ENCODE measurements at regions not wholly inside any gene's neighbourhood (a gene's known extent, or its start where the extent isn't known, plus 50 kb on each side); places are given as distances from the start of the nearest gene placed in this dataset.

DNA sequence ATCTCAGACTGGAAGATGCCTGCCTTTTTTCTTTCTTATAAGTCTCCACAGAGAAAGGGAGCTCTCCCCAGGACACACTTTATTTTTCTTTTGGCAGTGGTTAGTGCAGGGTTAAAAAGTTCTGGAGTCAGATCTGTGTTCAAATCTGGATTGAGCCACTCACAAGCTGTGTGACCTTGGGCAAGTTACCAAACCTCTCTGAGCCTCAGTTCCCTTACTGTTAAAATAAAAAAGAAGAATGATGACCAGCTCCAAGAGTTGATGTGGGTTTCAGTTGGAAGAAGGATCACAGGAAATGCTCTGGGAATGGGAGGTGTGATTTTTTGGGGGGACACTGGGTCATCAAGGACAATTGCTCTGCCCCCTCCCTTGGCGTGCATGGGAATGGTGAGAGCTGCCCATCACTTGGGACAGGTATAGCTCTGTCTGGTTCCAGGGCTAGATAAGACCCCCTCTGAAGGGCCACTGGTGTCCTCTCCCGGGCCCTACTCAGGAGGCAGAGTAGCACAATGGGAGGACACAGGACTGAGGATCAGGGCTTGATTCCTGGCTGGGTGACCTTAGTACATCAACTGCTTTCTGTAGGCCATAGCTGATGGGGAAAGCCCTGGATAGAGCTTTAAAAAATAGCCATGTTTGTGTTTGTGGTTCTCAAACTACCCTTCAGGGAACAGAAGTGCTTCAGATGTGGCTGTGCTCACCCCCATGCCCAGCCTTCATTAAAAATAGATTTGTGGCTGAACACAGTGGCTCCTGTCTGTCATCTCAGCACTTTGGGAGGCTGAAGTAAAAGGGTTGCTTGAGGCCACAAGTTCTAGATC, 228.3 kb downstream of the MIAT start:
- ATAC-seq (replicated peaks in 1 of 2) (no peak), DNase-seq (no peak)
- H3K4me3 Mint-ChIP-seq, result no peak overlapping the region
- H3K27ac Mint-ChIP-seq, result no peak overlapping the region
- no peaks in the 10 kb centered on the region for H3K27me3 Mint-ChIP-seq (ENCODE audit: low read depth)
- H3K4me1 Mint-ChIP-seq (ENCODE audit: low read depth), result no peaks in the 10 kb centered on the region
- no peaks in the 10 kb centered on the region for H3K9me3 Mint-ChIP-seq
- no peaks in the 10 kb centered on the region for H3K36me3 Mint-ChIP-seq (ENCODE audit: insufficient read depth in 2 of 2)

DNA sequence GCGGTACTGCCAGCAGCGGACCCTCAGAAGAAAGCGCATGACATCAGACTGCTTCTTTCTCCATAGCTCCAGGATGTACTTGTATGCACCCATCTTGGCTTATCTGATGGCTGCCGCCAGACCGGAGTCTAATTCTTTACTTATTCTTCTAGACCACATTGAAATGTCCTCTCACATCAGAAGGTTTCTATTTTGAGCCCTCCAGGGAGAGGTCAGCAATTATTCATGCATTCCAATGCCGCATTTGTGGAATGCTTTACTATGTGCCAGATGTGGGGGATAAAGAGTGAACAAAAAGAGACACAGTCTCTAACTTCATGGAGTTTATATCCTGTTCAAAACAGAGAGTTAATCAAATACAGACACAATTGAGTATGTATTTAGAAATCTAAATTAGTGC, 230.1 kb downstream of the MIAT start:
- ATAC-seq (replicated peaks in 1 of 2) (no peak), DNase-seq (no peak)
- Mint-ChIP-seq H3K27ac (no peak overlapping the region), H3K4me1 (ENCODE audit: low read depth) (no peaks in the 10 kb centered on the region), H3K9me3 (no peaks in the 10 kb centered on the region), H3K36me3 (ENCODE audit: insufficient read depth in 2 of 2) (no peaks in the 10 kb centered on the region), H3K27me3 (ENCODE audit: low read depth) (peaks cover 3% of the 10 kb centered on the region), H3K4me3 (no peak overlapping the region)

DNA sequence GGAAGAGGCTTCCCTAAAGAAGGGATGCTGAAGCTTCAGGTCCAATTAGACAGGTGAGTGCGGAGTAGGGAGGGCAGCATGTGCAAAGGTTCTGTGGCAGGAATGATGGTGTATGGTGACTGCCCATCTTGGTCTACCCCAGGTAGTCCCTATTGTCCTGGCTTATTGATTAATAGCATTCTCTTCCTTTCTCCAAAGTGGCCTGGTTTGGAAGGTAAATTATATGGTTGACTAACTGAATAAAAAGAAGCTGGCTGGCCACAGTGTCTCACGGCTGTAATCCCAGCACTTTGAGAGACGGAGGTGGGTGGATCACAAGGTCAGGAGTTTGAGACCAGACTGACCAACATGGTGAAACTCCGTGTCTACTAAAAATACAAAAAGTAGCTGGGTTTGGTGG, 230.5 kb downstream of the MIAT start:
- no peak overlapping the region for H3K4me3 Mint-ChIP-seq
- peaks cover 7% of the 10 kb centered on the region for H3K27me3 Mint-ChIP-seq (ENCODE audit: low read depth)
- no peak for DNase-seq
- no peaks in the 10 kb centered on the region for H3K36me3 Mint-ChIP-seq (ENCODE audit: insufficient read depth in 2 of 2)
- no peak for ATAC-seq (replicated peaks in 1 of 2)
- H3K4me1 Mint-ChIP-seq (ENCODE audit: low read depth), result no peaks in the 10 kb centered on the region
- H3K27ac Mint-ChIP-seq, result no peak overlapping the region
- no peaks in the 10 kb centered on the region for H3K9me3 Mint-ChIP-seq

DNA sequence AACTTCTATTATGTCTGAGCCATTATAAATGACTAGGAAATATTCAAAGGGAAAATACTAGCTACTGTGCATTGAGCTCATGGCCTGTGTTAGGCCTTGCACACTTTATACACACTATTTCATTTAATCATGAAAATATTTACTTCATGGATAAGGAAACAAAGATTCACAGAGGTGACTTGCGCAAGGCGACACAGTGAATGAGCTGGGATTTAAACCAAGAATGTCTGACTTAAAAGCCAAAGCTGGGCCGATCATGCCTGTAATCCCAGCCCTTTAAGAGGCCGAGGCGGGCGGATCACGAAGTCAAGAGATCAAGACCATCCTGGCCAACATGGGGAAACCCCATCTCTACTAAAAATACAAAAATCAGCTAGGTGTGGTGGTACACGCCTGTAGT, 231.5 kb downstream of the MIAT start:
- Mint-ChIP-seq H3K27me3 (ENCODE audit: low read depth) (peaks cover 7% of the 10 kb centered on the region), H3K4me1 (ENCODE audit: low read depth) (peaks cover 4% of the 10 kb centered on the region), H3K36me3 (ENCODE audit: insufficient read depth in 2 of 2) (no peaks in the 10 kb centered on the region), H3K9me3 (no peaks in the 10 kb centered on the region), H3K4me3 (no peak overlapping the region), H3K27ac (peak overlapping the region; percentile 2)
- DNase-seq, result no peak
- ATAC-seq (replicated peaks in 1 of 2), result no peak

DNA sequence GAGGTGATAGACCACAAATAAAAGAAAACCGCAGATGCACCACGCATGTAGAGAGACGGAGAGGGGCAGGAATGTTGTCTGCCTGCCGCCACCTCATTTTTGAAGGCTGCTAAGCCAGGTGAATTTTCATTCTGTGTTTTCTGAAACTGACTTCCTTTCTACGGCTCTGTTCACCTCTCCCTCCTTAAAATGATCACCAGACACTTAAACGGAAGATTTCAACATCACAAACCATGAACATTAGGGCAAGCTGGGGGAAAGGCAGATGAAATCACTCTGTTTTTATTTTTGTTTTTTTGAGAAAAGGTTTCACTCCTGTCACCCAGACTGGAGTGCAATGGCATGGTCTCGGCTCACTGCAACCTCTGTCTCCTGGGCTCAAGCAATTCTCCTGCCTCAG, 232.4 kb downstream of the MIAT start:
- DNase-seq, result no peak
- peaks cover 12% of the 10 kb centered on the region for H3K4me1 Mint-ChIP-seq (ENCODE audit: low read depth)
- H3K27me3 Mint-ChIP-seq (ENCODE audit: low read depth), result peaks cover 7% of the 10 kb centered on the region
- H3K36me3 Mint-ChIP-seq (ENCODE audit: insufficient read depth in 2 of 2), result no peaks in the 10 kb centered on the region
- no peak for ATAC-seq (replicated peaks in 1 of 2)
- H3K9me3 Mint-ChIP-seq, result no peaks in the 10 kb centered on the region
- H3K4me3 Mint-ChIP-seq, result no peak overlapping the region
- H3K27ac Mint-ChIP-seq, result no peak overlapping the region

DNA sequence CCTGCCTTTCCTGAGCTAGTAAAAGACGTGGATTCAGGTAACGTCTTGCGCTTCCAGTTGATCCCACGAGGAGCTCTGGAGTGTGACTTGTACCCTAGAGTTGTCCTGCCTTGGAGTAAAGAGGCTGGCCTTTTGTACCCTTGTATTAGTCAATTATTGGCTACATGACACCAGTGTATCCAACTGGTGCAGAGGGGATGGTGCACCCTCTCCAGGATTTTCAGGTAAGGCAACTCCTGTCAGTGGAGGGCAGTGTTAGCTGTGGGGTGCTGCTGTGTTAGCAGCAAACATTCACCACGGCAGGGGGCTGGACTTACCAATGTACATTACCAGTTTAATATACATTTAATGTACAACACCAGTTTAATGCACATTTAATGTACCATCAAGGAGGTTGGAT, 233.5 kb downstream of the MIAT start:
- no peak for DNase-seq

DNA sequence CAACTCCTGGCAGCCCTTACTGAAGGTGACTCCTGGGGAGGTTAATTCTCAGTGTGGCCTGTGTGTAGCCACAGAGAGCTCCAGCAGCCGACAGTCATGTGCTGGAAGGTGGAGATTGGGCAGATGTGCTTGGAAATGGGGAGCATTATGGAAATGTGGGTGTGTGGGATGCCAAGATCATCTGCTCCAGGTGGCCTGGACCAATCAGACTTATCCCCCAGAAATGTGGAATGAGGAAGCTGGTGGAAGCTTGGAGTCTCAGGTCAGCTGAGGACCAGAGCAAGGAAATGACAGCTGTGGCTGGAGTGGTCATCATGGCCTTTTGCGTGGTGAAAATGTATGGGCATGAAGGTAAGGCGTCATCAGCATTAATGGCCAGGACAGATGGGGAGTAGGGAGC, 234.0 kb downstream of the MIAT start:
- Mint-ChIP-seq H3K4me1 (ENCODE audit: low read depth) (peaks cover 23% of the 10 kb centered on the region), H3K36me3 (ENCODE audit: insufficient read depth in 2 of 2) (no peaks in the 10 kb centered on the region), H3K27ac (no peak overlapping the region), H3K4me3 (no peak overlapping the region), H3K27me3 (ENCODE audit: low read depth) (peaks cover 7% of the 10 kb centered on the region), H3K9me3 (no peaks in the 10 kb centered on the region)
- DNase-seq (no peak), ATAC-seq (replicated peaks in 1 of 2) (no peak)

More for the DNA sequence above, 233.5 kb downstream of the MIAT start:
- Mint-ChIP-seq H3K27ac (no peak overlapping the region), H3K36me3 (ENCODE audit: insufficient read depth in 2 of 2) (no peaks in the 10 kb centered on the region), H3K27me3 (ENCODE audit: low read depth) (peaks cover 7% of the 10 kb centered on the region), H3K4me3 (no peak overlapping the region), H3K9me3 (no peaks in the 10 kb centered on the region), H3K4me1 (ENCODE audit: low read depth) (peaks cover 22% of the 10 kb centered on the region)
- no peak for ATAC-seq (replicated peaks in 1 of 2)

DNA sequence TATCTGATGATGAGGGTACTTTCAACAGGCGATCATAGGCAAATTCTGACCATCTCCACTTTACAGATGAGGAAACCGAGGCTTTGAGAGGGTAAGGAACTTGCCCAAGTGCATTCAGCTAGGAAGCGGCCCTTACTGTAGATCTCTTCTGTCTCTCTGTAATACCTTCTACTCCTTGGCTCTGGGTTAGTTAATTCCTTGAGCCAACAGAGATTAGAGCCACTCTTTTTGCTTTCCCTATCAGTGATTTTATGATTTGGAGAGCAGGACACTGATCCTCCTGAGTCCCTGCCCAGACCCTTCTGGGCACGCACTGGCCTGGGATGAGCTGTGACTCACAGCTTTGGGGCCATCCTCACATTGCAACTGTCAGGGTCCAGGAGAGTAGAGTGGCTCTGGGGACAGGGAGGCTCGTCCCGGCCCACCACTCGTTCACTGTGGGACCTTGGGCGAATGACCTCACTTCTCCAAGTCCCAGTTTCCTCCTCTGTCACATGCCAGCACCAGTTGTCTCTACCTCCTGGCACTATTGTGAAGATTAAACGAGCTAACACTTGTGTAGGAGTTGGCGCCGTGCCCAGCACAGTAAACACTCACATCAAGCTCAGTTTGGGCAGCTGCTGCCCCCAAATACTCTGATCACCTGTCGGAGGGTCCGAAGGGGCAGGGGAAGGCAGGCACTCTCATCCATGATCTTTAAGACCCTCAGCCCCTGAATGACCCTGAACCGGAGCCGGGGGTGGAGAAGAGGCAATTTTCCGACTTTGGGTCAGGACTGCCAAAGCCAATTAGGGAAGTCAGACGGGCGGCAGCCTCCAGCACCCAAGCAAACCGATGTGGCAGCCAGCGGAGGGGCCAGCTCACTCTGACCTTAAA, 235.0 kb downstream of the MIAT start:
- no peak overlapping the region for H3K27ac Mint-ChIP-seq

DNA sequence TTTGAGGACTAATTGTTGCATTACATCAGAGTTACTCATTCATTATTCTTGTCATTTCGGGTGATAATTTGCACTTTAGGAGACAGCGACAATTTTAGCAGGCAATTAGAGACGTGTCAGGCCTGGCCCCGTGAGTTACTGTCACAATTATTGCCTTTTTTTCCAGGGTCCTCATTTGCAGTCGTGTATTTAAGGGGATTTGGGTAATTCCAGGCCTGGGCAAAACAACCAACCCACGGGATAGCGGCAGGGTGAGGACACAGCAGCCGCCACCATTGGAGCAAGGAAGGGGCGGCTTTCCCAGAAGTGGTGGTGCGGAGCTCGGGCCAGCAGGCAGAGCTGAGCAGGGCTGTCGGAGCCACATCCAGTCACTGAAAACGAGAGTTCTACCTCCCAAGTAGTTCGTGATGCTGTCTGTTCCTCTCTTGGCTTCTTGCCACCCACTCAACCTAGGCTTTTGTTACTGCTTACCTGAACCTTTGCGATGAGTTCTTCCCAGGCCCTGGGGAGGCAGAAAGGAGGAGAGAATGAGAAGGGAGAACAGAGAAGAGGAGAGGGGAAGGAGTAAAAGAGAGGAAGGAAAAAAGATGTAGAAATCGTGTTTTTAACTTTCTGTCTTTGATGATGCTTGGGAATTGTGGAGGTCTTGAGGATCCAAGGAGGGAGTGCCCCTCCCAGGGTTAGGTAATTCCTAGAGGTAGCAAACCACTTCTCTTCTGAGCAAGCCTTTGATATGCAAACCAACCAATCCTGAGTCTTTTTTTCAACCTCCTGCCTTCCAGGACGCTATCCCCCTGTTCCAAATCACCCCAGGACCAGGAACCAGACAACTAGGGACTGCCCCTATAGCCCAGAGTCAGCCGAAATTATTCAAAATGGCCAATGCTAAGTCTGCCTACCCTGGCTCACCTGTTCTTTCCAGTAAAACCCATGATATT, 236.1 kb downstream of the MIAT start:
- no peaks in the 10 kb centered on the region for H3K9me3 Mint-ChIP-seq
- ATAC-seq (replicated peaks in 1 of 2), result no peak
- H3K4me3 Mint-ChIP-seq, result no peak overlapping the region
- peaks cover 21% of the 10 kb centered on the region for H3K27me3 Mint-ChIP-seq (ENCODE audit: low read depth)
- DNase-seq, result no peak
- H3K4me1 Mint-ChIP-seq (ENCODE audit: low read depth), result peaks cover 23% of the 10 kb centered on the region
- no peak overlapping the region for H3K27ac Mint-ChIP-seq
- no peaks in the 10 kb centered on the region for H3K36me3 Mint-ChIP-seq (ENCODE audit: insufficient read depth in 2 of 2)

More for the DNA sequence above, 235.0 kb downstream of the MIAT start:
- H3K4me3 Mint-ChIP-seq, result no peak overlapping the region
- peaks cover 23% of the 10 kb centered on the region for H3K4me1 Mint-ChIP-seq (ENCODE audit: low read depth)
- no peaks in the 10 kb centered on the region for H3K9me3 Mint-ChIP-seq
- no peaks in the 10 kb centered on the region for H3K36me3 Mint-ChIP-seq (ENCODE audit: insufficient read depth in 2 of 2)
- peaks cover 11% of the 10 kb centered on the region for H3K27me3 Mint-ChIP-seq (ENCODE audit: low read depth)
- ATAC-seq (replicated peaks in 1 of 2) (no peak), DNase-seq (no peak)

DNA sequence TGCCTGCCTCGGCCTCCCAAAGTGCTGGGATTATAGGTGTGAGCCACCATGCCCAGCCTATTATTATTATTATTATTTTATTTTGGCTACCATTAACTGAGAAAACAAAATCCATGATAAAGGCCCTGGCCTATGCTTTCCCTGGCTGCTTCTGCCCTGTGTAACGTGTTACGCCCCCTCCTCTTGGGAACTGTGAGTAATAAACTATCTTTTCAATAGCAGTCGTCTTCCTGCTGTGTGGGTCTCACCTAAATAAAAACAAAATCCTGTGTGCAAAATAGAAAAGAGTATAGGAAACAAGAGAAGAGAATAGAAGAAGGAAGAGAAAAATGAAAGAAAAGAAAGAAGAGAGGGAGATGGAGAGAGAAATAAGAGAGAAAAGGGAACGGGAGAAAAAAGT, 237.0 kb downstream of the MIAT start:
- Mint-ChIP-seq H3K27me3 (ENCODE audit: low read depth) (peaks cover 28% of the 10 kb centered on the region), H3K9me3 (no peaks in the 10 kb centered on the region), H3K4me1 (ENCODE audit: low read depth) (peaks cover 23% of the 10 kb centered on the region), H3K36me3 (ENCODE audit: insufficient read depth in 2 of 2) (no peaks in the 10 kb centered on the region), H3K27ac (no peak overlapping the region), H3K4me3 (no peak overlapping the region)
- ATAC-seq (replicated peaks in 1 of 2), result no peak
- no peak for DNase-seq

DNA sequence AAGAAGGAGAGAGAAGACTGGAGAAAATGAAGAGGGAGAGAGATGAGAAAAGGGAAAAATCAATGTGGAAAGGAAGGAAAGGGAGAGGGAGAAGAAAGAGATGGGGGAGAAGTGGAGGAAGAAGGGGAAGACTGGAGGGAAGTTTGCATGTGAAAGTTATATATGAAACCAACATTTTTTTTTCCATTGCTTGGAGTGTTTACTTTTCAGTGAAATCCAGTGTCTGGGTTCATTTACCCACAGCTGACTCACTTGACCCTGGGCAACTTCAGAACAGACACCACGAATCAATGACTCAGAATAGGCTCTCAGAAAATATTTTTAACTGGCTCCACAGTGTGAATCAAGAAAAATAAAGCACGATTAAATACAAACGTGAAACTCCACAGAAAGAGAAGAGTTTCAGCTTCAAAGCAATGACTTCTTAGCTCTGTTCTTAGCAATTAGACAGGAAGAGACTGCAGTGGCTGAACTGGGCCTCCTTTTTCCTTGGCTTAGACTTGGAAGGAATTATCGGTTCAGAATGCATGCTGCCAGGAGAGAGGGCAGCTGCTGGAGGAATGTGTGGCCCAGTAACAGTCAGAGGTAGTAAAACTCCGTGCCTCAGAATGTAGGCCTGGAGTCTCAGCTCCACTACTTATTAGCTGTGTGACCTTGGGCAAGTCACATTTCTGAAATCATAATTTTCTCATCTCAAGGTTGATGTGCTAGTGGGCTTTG, 237.5 kb downstream of the MIAT start:
- H3K27ac Mint-ChIP-seq, result peak overlapping the region; percentile 48
- H3K4me1 Mint-ChIP-seq (ENCODE audit: low read depth), result peaks cover 23% of the 10 kb centered on the region
- H3K36me3 Mint-ChIP-seq (ENCODE audit: insufficient read depth in 2 of 2), result no peaks in the 10 kb centered on the region
- H3K4me3 Mint-ChIP-seq, result no peak overlapping the region
- DNase-seq, result peak in 1 of 2 donors; percentile 9
- ATAC-seq (replicated peaks in 1 of 2), result peak; percentile 83 to 95
- peaks cover 28% of the 10 kb centered on the region for H3K27me3 Mint-ChIP-seq (ENCODE audit: low read depth)
- H3K9me3 Mint-ChIP-seq, result no peaks in the 10 kb centered on the region

DNA sequence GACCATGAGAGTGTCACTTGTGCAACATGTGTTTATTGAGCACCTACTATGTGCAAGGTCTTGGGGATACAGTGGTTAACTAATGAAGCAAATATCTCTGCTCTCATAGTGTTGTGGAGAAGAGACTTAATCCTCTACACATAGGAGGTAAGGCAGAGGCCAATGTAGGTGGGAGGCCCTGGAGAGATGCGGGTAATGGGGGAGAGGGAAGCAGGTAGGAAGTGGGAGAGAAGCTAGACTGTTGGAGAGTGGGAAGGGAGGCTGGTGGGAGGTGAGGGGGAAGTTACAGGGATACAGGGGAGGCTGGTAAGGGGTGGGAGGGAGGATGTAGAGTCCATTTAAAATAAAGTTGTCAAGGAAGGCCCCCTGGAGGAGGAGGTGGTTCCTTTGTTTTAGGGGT, 240.0 kb downstream of the MIAT start:
- ATAC-seq (replicated peaks in 1 of 2) (no peak), DNase-seq (no peak)
- Mint-ChIP-seq H3K4me1 (ENCODE audit: low read depth) (peaks cover 23% of the 10 kb centered on the region), H3K36me3 (ENCODE audit: insufficient read depth in 2 of 2) (no peaks in the 10 kb centered on the region), H3K9me3 (no peaks in the 10 kb centered on the region), H3K27me3 (ENCODE audit: low read depth) (peaks cover 40% of the 10 kb centered on the region), H3K4me3 (no peak overlapping the region), H3K27ac (no peak overlapping the region)
